ENCODE measurements at regions not wholly inside any gene's neighbourhood (a gene's known extent, or its start where the extent isn't known, plus 50 kb on each side); places are given as distances from the start of the nearest gene placed in this dataset.

DNA sequence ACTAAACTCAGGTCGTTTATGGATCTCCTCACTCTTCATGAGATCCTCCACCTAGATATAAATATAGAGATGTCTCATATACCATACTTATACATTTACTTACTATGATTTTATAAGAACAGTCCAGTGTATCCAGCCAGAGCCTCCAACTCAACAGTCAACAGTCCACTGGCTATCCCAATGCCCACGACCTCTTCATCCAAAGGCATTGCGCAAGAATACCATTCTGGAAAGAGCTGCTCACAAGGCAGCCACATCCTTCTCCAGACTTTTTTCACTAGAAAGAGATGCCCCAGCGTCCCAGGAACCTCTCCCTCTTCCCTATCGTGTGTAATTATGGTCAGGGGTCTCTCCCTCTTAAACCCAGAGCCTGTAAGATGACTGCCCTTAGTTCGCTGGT, 448.8 kb downstream of the LRATD1 start:
- no peak for DNase-seq

DNA sequence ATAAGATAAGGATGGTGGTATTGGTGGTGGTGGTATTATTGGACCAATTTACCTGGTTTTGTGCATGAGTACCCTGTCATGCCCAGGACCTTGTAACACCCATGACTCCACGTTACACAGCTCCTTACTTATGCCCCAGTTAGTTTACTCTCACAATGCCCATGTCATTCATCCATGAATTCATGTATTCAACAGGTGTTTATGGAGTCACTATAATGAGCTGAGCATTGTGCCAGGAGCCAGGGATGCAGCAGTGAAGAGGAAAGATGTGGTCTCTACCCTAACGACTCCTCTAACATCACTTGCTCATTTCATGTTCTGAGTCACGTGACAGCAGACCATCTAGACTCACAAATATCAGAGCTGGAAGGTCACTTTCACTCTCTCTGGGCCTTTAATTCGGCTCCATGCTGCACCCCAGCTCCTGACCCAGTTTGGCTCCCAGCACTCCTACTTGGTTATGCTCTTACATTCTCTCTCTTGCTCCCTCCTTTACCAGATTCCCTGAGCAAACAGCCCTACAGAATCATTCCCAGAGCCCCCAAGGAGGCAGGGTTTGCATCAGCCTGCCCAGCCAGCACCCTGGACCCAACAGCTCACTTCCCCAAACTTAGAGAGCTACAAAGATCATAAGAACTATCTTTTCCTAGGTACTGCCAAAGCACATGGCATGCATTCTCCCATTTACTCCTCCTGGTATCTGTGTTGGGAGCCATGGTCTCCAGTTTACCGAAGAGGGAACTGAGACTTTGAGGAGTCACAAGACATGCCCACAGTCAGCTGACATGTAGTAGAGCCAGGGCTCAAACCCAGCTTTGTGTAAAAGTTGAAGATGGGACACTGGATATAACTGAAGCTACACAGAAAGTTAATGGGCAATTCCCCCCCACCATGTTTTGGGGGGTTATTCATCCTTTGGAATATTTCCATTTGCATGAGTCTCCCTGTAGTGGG, 449.9 kb downstream of the LRATD1 start:
- DNase-seq: no peak

- DNase-seq: no peak
Measured at GRCh38 chr2:15084826-15085489, 452.4 kb downstream of the LRATD1 start.

- DNase-seq: no peak
Measured at GRCh38 chr2:15092181-15092580, 459.7 kb downstream of the LRATD1 start.

GRCh38 chr2:15092691-15093090, 460.2 kb downstream of the LRATD1 start:
- no peak for DNase-seq

- DNase-seq: no peak
Measured at GRCh38 chr2:15094161-15094560, 461.6 kb downstream of the LRATD1 start.

GRCh38 chr2:15096873-15097272, 464.3 kb downstream of the NBAS start:
- no peak for DNase-seq

- DNase-seq: no peak
Measured at GRCh38 chr2:15107137-15107536, 454.0 kb downstream of the NBAS start.

DNA sequence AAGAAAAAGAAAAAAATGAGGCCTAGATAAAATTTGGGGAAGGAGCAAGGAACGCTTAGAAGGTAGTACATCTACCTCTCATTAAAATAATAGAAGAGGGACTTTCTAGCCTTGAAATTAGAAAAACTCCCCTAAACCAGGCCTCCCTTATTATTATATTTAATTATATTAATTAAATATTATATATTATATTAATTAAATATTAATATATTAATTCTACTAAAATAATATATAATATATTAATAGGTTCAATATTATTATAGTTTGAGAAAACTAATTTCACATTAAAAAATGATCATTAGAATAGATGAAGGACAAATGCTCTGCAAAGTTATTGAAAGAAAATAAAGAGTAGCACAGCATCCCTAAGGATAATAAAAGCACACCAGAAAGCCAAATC, 449.4 kb downstream of the NBAS start:
- DNase-seq: no peak

DNA sequence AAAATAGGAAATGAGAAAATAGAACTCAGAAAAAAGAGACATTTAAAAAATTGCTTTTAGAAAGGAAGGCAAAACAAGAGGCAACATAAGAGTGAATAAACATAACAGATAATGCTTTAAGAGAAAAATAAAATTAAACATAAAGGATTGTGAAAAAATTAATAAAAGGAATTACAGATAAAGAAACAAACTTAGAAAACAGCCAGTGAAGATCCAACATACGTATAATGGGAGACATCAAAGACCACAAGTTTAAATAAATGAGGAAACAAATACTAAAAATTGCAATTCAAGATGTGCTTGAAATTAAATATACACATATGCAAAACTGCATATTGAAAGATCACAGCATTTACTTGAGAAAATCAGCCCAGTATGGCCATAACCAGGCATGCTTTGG, 448.9 kb downstream of the NBAS start:
- no peak for DNase-seq

GRCh38 chr2:15115776-15116175, 445.4 kb downstream of the NBAS start:
- no peak for DNase-seq

GRCh38 chr2:15116830-15117229, 444.3 kb downstream of the NBAS start:
- DNase-seq: no peak
